ENCODE measurements at regions not wholly inside any gene's neighbourhood (a gene's known extent, or its start where the extent isn't known, plus 50 kb on each side); places are given as distances from the start of the nearest gene placed in this dataset.
"Not testable (repeated sequence)": the region's sequence is repeated elsewhere in the genome, so short reads cannot be mapped to it uniquely, and the experiment has no call there.

DNA sequence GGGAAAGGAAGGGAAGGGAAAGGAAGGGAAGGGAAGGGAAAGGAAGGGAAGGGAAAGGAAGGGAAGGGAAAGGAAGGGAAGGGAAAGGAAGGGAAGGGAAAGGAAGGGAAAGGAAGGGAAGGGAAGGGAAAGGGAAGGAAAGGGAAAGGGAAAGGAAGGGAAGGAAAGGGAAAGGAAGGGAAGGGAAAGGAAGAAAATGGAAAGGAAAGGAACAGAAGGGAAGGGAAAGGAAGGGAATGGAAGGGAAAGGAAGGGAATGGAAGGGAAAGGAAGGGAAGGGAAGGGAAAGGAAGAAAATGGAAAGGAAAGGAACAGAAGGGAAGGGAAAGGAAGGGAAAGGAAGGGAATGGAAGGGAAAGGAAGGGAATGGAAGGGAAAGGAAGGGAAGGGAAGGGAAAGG, 526.0 kb downstream of the RMST start:
- TF ChIP-seq, protein P1, sequence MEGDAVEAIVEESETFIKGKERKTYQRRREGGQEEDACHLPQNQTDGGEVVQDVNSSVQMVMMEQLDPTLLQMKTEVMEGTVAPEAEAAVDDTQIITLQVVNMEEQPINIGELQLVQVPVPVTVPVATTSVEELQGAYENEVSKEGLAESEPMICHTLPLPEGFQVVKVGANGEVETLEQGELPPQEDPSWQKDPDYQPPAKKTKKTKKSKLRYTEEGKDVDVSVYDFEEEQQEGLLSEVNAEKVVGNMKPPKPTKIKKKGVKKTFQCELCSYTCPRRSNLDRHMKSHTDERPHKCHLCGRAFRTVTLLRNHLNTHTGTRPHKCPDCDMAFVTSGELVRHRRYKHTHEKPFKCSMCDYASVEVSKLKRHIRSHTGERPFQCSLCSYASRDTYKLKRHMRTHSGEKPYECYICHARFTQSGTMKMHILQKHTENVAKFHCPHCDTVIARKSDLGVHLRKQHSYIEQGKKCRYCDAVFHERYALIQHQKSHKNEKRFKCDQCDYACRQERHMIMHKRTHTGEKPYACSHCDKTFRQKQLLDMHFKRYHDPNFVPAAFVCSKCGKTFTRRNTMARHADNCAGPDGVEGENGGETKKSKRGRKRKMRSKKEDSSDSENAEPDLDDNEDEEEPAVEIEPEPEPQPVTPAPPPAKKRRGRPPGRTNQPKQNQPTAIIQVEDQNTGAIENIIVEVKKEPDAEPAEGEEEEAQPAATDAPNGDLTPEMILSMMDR (optimal IDR thresholded peaks at IDR 0.05 in 1 of 3, IDR thresholded peaks at IDR 0.05 in 1 of 3, conservative IDR thresholded peaks at IDR 0.05 in 1 of 3; ENCODE audit: extremely low read depth in 1 of 3, insufficient read depth in 2 of 3, low read length in 3 of 3), result not testable (repeated sequence)
- not testable (repeated sequence) for TF ChIP-seq EZH2 (IDR thresholded peaks at IDR 0.05; ENCODE audit: low read length)

All from keratinocyte (primary cell).